Fibroblast of the aortic adventitia (primary cell): ENCODE measurements at regions not wholly inside any gene's neighbourhood (a gene's known extent, or its start where the extent isn't known, plus 50 kb on each side); places are given as distances from the start of the nearest gene placed in this dataset.
"Not testable (repeated sequence)": the region's sequence is repeated elsewhere in the genome, so short reads cannot be mapped to it uniquely, and the experiment has no call there.

Source experiments
- DNase-seq: peaks from one replicate; pipeline ENCODE4 v3.0.0-alpha.2; 2010; ENCODE audit warnings: low read depth
- H3K4me3 ChIP-seq: 2 replicates; pipeline ENCODE4 v1.5.1; 2011; ENCODE audit warnings: low read depth, mild to moderate bottlenecking, control low read depth, low read length, moderate library complexity
- TF ChIP-seq, protein P1 (sequence below): IDR thresholded peaks from 2 replicates; pipeline ENCODE4 v1.5.1; 2011; ENCODE audit warnings: mild to moderate bottlenecking, low read length, control low read depth, inconsistent platforms; ENCODE audit not compliant: insufficient read depth

DNA sequence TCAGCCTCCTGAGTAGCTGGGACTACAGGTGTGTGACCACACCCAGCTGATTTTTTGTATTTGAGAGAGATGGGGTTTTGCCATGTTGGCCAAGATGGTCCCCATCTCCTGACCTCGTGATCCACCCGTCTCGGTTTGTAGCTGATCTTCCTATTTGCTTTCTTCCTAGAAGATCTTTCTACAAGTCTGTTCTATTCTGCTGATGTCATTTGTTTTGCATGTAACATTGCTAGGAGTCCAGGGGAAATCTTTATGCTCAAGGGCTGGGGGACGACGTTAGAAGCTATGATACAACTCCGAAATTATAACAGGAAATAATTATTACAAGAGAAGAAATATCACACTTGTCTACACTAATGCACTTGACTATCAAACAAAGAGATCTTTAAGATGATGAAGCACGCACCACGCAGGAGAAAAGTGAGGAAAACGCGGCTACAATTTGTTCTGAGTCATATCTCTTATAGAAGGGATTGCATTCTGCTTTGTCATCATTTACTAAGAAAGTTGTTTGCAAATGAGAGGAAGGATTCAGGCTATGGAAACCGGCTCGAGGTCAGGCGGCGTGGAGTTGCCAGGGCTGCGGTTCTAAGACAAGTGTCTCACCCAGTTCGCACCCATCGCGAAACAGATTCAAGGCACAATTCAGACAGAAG is 103.0 kb upstream of the CARD11 start:
- TF ChIP-seq, protein P1, sequence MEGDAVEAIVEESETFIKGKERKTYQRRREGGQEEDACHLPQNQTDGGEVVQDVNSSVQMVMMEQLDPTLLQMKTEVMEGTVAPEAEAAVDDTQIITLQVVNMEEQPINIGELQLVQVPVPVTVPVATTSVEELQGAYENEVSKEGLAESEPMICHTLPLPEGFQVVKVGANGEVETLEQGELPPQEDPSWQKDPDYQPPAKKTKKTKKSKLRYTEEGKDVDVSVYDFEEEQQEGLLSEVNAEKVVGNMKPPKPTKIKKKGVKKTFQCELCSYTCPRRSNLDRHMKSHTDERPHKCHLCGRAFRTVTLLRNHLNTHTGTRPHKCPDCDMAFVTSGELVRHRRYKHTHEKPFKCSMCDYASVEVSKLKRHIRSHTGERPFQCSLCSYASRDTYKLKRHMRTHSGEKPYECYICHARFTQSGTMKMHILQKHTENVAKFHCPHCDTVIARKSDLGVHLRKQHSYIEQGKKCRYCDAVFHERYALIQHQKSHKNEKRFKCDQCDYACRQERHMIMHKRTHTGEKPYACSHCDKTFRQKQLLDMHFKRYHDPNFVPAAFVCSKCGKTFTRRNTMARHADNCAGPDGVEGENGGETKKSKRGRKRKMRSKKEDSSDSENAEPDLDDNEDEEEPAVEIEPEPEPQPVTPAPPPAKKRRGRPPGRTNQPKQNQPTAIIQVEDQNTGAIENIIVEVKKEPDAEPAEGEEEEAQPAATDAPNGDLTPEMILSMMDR: no peak
- no peak overlapping the region for H3K4me3 ChIP-seq
- DNase-seq: no peak

DNA sequence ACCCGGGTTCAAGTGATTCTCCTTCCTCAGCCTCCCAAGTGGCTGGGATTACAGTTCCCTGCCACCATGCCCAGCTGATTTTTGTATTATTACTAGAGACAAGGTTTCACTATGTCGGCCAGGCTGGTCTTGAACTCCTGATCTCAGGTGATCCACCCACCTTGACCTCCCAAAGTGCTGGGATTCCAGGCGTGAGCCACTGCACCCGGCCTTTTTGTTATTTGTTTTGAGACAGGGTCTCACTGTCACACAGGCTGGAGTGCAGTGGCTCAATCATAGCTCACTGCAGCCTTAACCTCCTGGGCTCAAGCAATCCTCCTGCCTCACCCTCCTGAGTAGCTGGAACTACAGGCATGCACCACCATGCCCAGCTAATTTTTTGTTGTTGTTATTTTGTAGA is 104.8 kb upstream of the CARD11 start:
- not testable (repeated sequence) for DNase-seq, H3K4me3 ChIP-seq

DNA sequence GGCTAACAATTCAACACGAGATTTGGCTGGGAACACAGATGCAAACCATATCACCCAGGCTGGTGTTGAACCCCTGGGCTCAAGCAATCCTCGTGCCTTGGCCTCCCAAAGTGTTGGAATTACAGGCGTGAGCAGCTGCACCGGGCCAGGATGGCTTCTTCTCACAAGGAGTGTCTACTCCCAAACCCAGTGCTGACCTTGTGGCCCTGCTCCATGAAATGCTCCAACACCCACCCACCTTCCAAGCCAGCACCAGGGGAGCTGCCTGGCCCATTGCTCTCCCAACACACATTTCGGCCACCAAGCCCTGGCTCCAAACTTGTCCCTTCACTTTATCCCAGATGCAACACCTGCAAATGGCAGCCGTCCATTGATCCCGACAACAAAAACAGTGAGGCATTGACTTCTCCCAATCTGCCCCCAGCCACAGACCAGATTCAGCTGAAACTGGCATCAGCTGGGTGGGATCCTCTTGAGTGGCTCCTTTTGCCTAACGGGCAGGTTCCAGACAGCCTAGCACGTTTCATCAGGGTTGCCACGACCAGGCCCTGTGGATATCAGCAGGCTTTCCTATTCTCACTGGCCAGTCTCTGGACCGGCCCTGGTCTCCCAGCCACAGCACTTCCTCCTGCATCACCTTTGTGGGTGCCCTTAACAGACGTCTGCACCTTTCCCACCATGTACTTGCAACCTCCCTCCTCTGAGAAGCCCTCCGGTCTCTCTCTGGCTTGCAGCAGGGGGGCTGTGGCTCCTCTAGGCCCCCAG is 105.7 kb upstream of the CARD11 start:
- DNase-seq: no peak
- H3K4me3 ChIP-seq: no peak overlapping the region
- TF ChIP-seq, protein P1: no peak

DNA sequence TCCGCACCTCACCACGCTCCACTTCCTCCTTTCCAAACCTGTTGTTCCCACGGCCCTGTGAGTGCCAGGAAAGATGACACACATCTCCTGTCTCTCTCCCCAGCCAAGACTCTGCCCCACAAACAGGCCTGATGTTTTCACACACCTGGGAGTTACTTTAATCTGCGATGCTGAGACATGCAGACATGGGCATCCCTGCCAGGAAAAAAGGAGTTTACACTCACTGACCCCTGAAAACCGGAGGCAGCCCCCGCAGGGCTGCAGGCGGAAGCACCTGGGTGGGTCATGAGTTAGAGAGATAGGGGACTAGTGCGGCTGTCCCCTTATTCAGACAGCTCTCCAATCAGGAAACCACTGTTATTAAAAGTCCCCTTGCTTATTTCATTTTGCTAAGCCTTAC is 106.4 kb upstream of the CARD11 start:
- TF ChIP-seq, protein P1: no peak
- no peak for DNase-seq
- no peak overlapping the region for H3K4me3 ChIP-seq

DNA sequence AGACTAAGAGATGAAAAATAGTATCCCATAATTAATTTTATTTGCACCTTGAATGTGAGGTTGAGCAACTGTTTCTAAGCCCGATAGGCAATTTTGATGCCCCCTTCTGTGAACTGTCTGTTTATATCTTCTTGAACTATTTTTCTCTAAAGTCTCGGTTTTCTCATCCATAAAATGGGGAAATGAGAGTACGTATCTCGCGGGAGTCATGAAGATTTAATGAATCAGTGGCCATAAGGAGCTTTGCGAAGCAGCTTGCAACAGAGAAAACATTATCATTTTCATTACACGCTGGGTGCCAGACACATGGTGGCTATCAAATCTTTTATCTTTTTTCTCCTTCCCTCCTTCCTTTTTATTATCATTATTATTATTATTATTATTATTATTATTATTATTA is 108.1 kb upstream of the CARD11 start:
- TF ChIP-seq, protein P1: no peak
- DNase-seq: no peak
- no peak overlapping the region for H3K4me3 ChIP-seq

DNA sequence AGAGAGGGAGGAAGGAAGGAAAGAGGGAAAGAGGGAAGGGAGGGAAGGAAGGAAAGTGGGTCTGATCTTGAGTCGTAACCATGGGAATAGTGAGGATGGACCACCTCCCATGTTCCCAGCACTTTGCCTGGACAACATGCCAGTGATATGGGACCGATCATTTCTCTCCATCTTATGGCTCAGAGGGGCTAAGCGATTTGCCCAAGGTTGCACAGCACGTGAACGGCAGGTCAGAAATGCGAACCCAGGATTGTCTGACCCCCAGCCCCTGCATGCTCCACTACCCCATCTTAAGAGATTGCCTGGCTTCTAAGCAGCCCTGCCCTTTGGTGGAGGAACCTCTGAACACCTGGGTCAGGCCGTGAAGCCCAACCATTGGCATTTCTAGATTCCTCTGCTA is 109.0 kb upstream of the CARD11 start:
- TF ChIP-seq, protein P1: no peak
- DNase-seq: no peak
- no peak overlapping the region for H3K4me3 ChIP-seq

DNA sequence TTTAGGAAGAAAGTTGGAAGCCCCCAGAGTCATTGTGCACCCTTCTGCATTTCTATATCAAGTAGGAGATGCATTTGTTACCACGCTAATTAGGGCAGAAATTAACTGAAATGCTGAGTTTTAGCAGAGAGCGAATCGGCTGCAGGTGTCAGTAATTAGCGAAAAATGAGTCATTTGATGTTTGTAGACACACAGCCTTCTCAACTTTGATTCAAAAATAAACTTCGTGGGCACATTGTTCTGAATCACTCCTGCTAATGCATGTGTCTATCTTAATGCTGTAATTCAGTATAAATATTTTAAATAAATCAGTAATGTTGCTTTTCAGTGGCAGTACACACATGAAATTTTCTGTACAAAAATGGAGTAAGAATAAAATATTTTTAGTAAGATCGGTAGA is 109.5 kb upstream of the CARD11 start:
- DNase-seq: no peak
- H3K4me3 ChIP-seq: no peak overlapping the region
- TF ChIP-seq, protein P1: no peak
